Skeletal muscle satellite cell (primary cell): ENCODE measurements at regions not wholly inside any gene's neighbourhood (a gene's known extent, or its start where the extent isn't known, plus 50 kb on each side); places are given as distances from the start of the nearest gene placed in this dataset.
"Not testable (repeated sequence)": the region's sequence is repeated elsewhere in the genome, so short reads cannot be mapped to it uniquely, and the experiment has no call there.

ENCODE experiments used
- H3K27me3 ChIP-seq: 2 replicates; pipeline ENCODE4 v1.7.0; 2013; ENCODE audit warnings: low read length; ENCODE audit not compliant: control insufficient read depth, insufficient read depth
- H3K36me3 ChIP-seq: 2 replicates; pipeline ENCODE4 v1.7.0; 2013; ENCODE audit warnings: mild to moderate bottlenecking, control low read depth, low read length; ENCODE audit not compliant: insufficient read depth
- H3K4me1 ChIP-seq: 2 replicates; pipeline ENCODE4 v1.7.0; 2013; ENCODE audit warnings: low read length; ENCODE audit not compliant: control insufficient read depth, insufficient read depth
- H3K4me2 ChIP-seq: 2 replicates; pipeline ENCODE4 v1.7.0; 2013; ENCODE audit warnings: mild to moderate bottlenecking, low read length
- H3K4me3 ChIP-seq: 2 replicates; pipeline ENCODE4 v1.7.0; 2013; ENCODE audit warnings: low read length
- H3K9ac ChIP-seq: 2 replicates; pipeline ENCODE4 v1.7.0; 2013; ENCODE audit warnings: mild to moderate bottlenecking, low read depth, low read length, moderate library complexity
- H3K9me3 ChIP-seq: replicated peaks from 2 replicates; pipeline ENCODE4 v1.7.0; 2013; ENCODE audit warnings: mild to moderate bottlenecking, control low read depth, low read length
- small RNA-seq: library from RNA; depleted of rRNA; stranded (forward); fragments of <200 nt; gene quantifications from one replicate; pipeline ENCODE3, GENCODE V24; 2012

DNA sequence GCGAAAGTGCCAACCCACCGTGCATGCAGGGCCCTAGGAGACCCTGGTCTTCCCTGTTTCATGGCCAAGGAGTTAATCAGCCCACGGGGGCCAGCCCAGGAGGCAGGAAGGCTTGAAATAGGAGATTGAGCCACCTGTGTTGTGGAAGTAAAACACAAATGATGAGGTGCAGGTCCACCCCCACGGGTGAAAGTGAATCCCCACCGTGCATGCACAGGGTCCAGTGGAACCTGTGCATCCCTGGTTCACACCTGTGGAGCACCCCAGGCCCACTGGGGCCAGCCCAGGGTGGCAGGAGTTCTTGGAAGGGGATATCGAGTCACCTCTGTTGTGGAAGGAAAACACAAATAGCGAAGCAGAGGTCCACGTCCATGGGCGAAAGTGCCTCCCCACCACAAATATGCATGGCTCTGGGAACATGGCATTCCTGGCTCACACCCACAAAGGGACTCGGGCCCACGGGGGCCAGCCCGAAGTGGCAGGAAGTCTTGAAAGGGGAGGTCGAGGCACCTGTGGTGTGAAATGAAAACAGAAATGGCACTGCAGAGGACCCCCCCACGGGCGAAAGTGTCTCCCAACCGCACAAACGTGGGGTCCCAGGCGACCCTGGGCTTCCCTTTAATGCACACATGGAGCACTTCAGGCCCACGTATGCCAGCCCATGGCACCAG, 381.5 kb downstream of the ALG10 start:
- no peak overlapping the region for H3K9ac ChIP-seq

DNA sequence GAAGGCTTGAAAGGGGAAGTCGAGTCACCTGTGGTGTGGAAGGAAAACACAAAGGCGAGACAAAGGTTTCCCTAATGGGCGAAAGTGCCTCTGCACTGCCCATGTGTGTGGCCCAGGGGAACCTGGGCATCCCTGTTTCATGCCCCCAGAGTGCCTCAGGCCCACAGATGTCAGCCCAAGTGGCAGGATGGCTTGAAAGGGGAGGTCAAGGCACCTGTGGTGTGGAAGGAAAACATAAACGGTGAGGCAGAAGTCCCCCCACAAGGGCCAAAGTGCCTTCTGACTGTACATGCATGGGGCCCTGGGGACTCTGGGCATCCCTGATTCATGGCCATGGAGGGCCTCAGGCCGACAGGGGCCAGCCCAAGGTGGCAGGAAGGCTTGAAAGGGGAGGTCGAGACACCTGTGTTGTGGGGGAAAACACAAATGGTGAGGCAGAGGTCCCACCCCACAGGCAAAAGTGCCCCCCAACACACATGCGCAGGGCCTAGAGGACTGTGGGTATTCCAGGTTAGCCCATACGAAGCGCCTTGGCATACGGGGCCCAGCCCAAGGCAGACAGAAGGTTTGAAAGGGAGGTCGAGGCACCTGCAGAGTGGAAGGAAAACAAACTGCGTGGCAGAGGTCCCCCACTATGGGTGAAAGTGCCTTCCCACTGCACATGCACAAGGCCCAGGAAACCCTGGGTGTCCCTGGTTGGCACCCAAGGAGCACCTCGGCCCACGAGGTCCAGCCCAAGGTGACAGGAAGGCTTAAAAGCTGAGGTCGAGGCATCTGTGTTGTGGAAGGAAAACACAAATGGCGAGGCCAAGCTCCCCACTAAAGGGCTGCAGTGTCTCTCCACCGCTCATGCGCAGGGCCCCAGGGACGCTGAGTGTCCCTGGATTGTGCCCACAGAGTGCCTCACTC, 382.3 kb downstream of the ALG10 start:
- H3K9me3 ChIP-seq = peaks cover 27% of the 10 kb centered on the region
- H3K9ac ChIP-seq = no peak overlapping the region
- no peak overlapping the region for H3K4me2 ChIP-seq
- no peak overlapping the region for H3K4me3 ChIP-seq
- H3K4me1 ChIP-seq = no peaks in the 10 kb centered on the region
- H3K27me3 ChIP-seq = no peaks in the 10 kb centered on the region
- H3K36me3 ChIP-seq = no peaks in the 10 kb centered on the region

More for the DNA sequence above, 381.5 kb downstream of the ALG10 start:
- Histone ChIP-seq H3K9me3 (peaks cover 27% of the 10 kb centered on the region), H3K4me1 (no peaks in the 10 kb centered on the region), H3K36me3 (no peaks in the 10 kb centered on the region), H3K4me3 (no peak overlapping the region), H3K4me2 (no peak overlapping the region), H3K27me3 (no peaks in the 10 kb centered on the region)

DNA sequence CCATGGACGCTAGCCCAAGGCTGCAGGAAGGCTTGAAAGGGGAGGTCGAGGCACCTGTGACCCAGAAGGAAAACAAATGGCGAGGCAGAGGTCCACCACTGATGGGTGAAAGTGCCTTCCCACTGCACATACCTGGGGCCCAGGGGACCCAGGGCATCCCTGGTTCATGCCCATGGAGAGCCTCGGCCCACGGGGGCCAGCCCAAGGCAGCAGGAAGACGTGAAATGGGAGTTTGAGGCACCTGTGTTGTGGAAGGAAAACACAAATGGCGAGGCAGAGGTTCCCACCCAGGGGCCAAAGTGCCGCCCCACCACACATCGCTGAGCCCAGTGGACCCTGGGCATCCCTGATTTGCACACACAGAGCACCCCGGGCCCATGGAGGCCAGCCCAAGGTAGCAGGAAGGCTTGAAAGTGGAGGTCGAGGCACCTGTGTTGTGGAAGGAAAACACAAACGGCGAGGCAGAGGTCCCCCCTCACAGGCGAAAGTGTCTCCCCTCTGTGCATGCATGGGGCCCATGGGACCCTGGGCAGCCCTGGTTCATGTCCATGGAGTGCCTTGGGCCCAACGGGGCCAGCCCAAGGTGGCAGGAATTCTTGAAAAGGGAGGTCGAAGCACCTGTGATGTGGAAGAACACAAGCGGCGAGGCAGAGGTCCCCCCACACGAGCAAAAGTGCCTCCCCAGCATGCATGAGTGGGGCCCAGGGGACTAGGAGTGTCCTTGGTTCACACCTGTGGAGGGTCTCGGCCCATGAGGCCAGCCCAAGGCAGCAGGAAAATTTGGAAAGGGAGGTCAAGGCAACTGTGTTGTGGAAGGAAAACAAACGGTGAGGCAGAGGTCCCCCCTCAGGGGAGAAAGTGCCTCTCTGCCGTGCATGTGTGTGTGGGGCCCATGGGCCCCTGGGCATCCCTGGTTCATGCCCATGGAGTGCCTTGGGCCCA, 383.3 kb downstream of the ALG10 start:
- no peaks in the 10 kb centered on the region for H3K36me3 ChIP-seq
- H3K27me3 ChIP-seq = no peaks in the 10 kb centered on the region
- H3K4me3 ChIP-seq = no peak overlapping the region
- peaks cover 27% of the 10 kb centered on the region for H3K9me3 ChIP-seq
- no peaks in the 10 kb centered on the region for H3K4me1 ChIP-seq
- no peak overlapping the region for H3K4me2 ChIP-seq
- no peak overlapping the region for H3K9ac ChIP-seq

DNA sequence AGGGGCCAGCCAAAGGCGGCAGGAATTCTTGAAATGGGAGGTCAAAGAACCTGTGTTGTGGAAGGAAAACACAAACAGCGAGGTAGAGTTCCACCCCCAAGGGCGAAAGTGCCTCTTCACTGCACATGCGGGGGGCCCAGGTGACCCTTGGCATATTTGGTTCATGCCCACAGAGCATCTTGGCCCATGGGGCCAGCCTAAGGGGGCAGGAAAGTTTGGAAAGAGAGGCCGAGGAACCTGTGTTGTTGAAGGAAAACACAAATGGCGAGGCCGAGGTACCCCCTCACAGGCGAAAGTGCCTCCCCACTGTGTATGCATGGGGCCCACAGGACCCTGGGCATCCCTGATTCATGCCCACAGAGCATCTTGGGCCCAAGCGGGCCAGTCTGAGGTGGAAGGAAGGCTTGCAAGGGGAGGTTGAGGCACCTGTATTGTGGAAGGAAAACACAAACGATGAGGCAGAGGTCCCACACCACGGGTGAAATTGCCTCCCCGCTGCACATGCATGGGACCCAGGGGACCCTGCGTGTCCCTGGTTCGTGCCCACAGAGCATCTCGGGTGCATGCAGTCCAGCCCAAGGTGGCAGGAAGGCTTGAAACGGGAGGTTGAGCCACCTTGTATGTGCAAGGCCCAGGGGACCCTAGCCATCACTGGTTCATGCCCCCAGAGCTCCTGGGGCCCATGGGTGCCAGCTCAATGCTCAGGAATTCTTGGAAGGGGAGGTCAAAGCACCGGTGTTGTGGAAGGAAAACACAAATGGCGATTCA, 384.1 kb downstream of the ALG10 start:
- H3K4me3 ChIP-seq = no peak overlapping the region
- no peaks in the 10 kb centered on the region for H3K27me3 ChIP-seq
- no peaks in the 10 kb centered on the region for H3K36me3 ChIP-seq
- H3K4me1 ChIP-seq = no peaks in the 10 kb centered on the region
- no peak overlapping the region for H3K9ac ChIP-seq
- no peak overlapping the region for H3K4me2 ChIP-seq
- peaks cover 27% of the 10 kb centered on the region for H3K9me3 ChIP-seq

DNA sequence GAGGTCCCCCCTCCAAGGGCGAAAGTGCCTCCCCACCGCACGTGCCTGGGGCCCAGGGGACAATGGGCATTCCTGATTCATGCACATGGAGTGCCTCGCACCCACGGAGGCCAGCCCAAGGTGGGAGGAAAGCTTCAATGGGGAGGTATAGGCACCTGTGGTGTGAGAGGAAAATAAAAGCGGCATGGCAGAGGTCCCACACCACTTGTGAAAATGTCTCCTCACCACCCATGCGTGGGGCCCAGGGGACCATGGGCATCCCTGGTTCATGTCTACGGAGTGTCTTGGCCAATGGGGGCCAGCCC, 384.7 kb downstream of the ALG10 start:
- H3K4me3 ChIP-seq = no peak overlapping the region
- peaks cover 27% of the 10 kb centered on the region for H3K9me3 ChIP-seq
- no peaks in the 10 kb centered on the region for H3K27me3 ChIP-seq
- H3K36me3 ChIP-seq = no peaks in the 10 kb centered on the region
- no peaks in the 10 kb centered on the region for H3K4me1 ChIP-seq
- H3K4me2 ChIP-seq = no peak overlapping the region
- H3K9ac ChIP-seq = no peak overlapping the region

DNA sequence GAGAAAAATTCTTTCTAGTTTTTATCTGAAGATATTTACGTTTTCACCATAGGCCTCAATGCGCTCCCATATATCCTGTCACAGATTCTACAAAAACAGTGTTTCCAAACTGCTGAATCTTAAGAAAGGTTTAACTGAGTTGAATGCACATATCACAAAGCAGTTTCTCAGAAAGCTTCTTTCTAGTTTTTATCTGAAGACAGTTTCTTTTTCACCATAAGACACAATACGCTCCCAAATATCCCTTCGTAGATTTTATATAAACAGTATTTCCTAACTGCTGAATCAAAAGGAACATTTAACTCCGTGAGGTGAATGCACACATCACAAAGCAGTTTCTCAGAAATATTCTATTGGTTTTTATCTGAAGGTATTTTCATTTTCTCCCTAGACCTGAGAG, 385.5 kb downstream of the ALG10 start:
- Histone ChIP-seq H3K27me3 (no peaks in the 10 kb centered on the region), H3K9me3 (peaks cover 24% of the 10 kb centered on the region), H3K4me3 (no peak overlapping the region), H3K36me3 (no peaks in the 10 kb centered on the region), H3K4me1 (no peaks in the 10 kb centered on the region), H3K9ac (no peak overlapping the region), H3K4me2 (no peak overlapping the region)

DNA sequence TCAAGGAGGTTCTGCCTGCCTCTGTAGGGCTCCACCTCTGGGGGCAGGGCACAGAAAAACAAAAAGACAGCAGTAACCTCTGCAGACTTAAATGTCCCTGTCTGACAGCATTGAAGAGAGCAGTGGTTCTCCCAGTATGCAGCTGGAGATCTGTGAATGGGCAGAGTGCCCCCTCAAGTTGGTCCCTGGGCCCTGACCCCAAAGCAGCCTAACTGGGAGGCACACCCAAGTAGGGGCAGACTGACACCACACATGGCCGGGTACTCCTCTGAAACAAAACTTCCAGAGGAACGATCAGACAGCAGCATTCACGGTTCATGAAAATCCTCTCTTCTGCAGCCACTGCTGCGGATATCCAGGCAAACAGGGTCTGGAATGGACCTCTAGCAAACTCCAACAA, 409.2 kb downstream of the ALG10 start:
- H3K4me1 ChIP-seq, H3K4me2 ChIP-seq, H3K9ac ChIP-seq, H3K4me3 ChIP-seq, H3K27me3 ChIP-seq, H3K9me3 ChIP-seq, H3K36me3 ChIP-seq: not testable (repeated sequence)

Small RNA genes in the stretch of these regions (small RNA-seq; reads per million reads assigned to genes)
- gene RNA5SP357 = 0.21 reads per million
